ENCODE measurements at regions not wholly inside any gene's neighbourhood (a gene's known extent, or its start where the extent isn't known, plus 50 kb on each side); places are given as distances from the start of the nearest gene placed in this dataset.

DNA sequence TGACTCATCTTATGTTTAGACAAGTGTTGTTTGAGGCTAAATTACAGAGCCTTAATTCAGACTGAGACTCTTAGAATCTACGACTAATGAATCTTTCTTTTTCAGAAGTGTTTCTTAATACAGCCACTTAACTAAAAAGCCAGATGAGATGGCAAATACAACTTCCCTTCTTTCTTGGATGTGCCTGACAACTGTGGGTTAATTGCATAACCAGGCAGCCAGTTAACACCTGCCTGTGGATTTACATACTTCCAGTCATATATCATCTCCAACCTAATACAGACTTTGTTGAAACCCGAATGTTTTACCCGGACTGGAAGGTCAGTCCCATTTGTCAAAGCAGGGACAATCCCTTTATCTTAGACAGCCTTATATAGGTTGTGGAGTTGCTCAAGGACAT is 297.6 kb downstream of the VPS13C start:
- Histone ChIP-seq H4K20me1 (ENCODE audit: insufficient read depth, poor library complexity, severe bottlenecking) (no peaks in the 10 kb centered on the region), H3K4me3 (no peak overlapping the region), H3K36me3 (replicated peaks; ENCODE audit: insufficient read depth, low read depth) (no peaks in the 10 kb centered on the region), H3K4me2 (no peak overlapping the region), H3K9me3 (ENCODE audit: low read depth) (no peaks in the 10 kb centered on the region), H3K9me2 (replicated peaks; ENCODE audit: insufficient read depth) (no peaks in the 10 kb centered on the region), H3K79me2 (no peaks in the 10 kb centered on the region), H3K4me1 (ENCODE audit: insufficient read depth) (no peaks in the 10 kb centered on the region), H2AFZ (no peak overlapping the region), H3K27me3 (no peaks in the 10 kb centered on the region), H3K27ac (no peak overlapping the region)
- no peak for TF ChIP-seq CTCF (IDR thresholded peaks at IDR 0.05; ENCODE audit: poor library complexity)
- no peak for TF ChIP-seq EZH2 (IDR thresholded peaks at IDR 0.05; ENCODE audit: borderline replicate concordance)
- no peak for TF ChIP-seq EZH2phosphoT487 (IDR thresholded peaks at IDR 0.05; ENCODE audit: low read depth, severe bottlenecking, unreplicated experiment)
- WGBS (ENCODE audit: low lambda C conversion rate, missing lambda C conversion rate) = 87% methylated on average over 3 of the region's 3 CpGs
- no peak for DNase-seq (ENCODE audit: low spot score)

DNA sequence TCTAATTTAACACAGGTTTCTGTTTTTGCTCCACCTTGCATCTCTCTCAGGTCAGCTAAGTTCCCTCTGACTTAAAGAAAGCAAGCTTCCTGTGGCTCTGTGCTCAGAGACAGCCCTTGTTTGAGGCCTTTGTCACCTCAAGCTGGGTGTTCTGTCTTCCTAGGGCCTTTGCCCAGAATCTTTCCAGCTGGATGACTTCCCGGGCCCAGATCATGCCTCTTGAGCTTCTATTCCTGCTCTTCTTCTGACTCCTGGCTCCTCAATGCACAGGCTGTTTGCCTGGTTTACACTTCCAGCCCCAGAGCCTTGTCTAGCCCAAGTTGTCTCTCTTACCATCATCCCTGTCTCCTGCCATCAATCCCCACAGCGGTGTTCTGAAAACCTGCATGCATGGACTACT is 300.6 kb downstream of the VPS13C start:
- no peaks in the 10 kb centered on the region for H3K36me3 ChIP-seq (replicated peaks; ENCODE audit: insufficient read depth, low read depth)
- no peak overlapping the region for H3K27ac ChIP-seq
- H3K4me3 ChIP-seq = no peak overlapping the region
- H4K20me1 ChIP-seq (ENCODE audit: insufficient read depth, poor library complexity, severe bottlenecking) = no peaks in the 10 kb centered on the region
- no peaks in the 10 kb centered on the region for H3K27me3 ChIP-seq
- 97% methylated on average over 2 of the region's 2 CpGs for WGBS (ENCODE audit: low lambda C conversion rate, missing lambda C conversion rate)
- TF ChIP-seq CTCF (IDR thresholded peaks at IDR 0.05; ENCODE audit: poor library complexity) (no peak), EZH2phosphoT487 (IDR thresholded peaks at IDR 0.05; ENCODE audit: low read depth, severe bottlenecking, unreplicated experiment) (no peak), EZH2 (IDR thresholded peaks at IDR 0.05; ENCODE audit: borderline replicate concordance) (no peak)
- no peaks in the 10 kb centered on the region for H3K79me2 ChIP-seq
- H3K4me2 ChIP-seq = no peak overlapping the region
- H2AFZ ChIP-seq = no peak overlapping the region
- no peak for DNase-seq (ENCODE audit: low spot score)
- no peaks in the 10 kb centered on the region for H3K9me2 ChIP-seq (replicated peaks; ENCODE audit: insufficient read depth)
- H3K4me1 ChIP-seq (ENCODE audit: insufficient read depth) = no peaks in the 10 kb centered on the region
- H3K9me3 ChIP-seq (ENCODE audit: low read depth) = no peaks in the 10 kb centered on the region

GRCh38 chr15:61756071-61756820 is 304.0 kb downstream of the VPS13C start:
- Histone ChIP-seq H3K9me2 (replicated peaks; ENCODE audit: insufficient read depth) (no peaks in the 10 kb centered on the region), H3K9me3 (ENCODE audit: low read depth) (no peaks in the 10 kb centered on the region), H2AFZ (no peak overlapping the region), H3K4me1 (ENCODE audit: insufficient read depth) (no peaks in the 10 kb centered on the region), H3K4me3 (no peak overlapping the region), H3K79me2 (no peaks in the 10 kb centered on the region), H4K20me1 (ENCODE audit: insufficient read depth, poor library complexity, severe bottlenecking) (no peaks in the 10 kb centered on the region), H3K27me3 (no peaks in the 10 kb centered on the region), H3K27ac (no peak overlapping the region), H3K4me2 (no peak overlapping the region), H3K36me3 (replicated peaks; ENCODE audit: insufficient read depth, low read depth) (no peaks in the 10 kb centered on the region)
- WGBS (ENCODE audit: low lambda C conversion rate, missing lambda C conversion rate) = 85% methylated on average over 4 of the region's 4 CpGs
- DNase-seq (ENCODE audit: low spot score) = no peak
- no peak for TF ChIP-seq EZH2phosphoT487 (IDR thresholded peaks at IDR 0.05; ENCODE audit: low read depth, severe bottlenecking, unreplicated experiment)
- TF ChIP-seq CTCF (IDR thresholded peaks at IDR 0.05; ENCODE audit: poor library complexity) = no peak
- TF ChIP-seq EZH2 (IDR thresholded peaks at IDR 0.05; ENCODE audit: borderline replicate concordance) = no peak
